Trophoblast cell (in vitro differentiated cells and primary cell): ENCODE measurements at regions not wholly inside any gene's neighbourhood (a gene's known extent, or its start where the extent isn't known, plus 50 kb on each side); places are given as distances from the start of the nearest gene placed in this dataset.
A peak's percentile ranks its signal among the peaks of the same experiment; 100 is the strongest.

Experiments
- DNase-seq, 2 donors: peaks; one replicate each; pipeline ENCODE4 v3.0.0-alpha.2; 2016
- H2AFZ ChIP-seq: 2 replicates; pipeline ENCODE4 v1.6.1; 2013; ENCODE audit warnings: low read length, moderate library complexity, mild to moderate bottlenecking; ENCODE audit not compliant: insufficient read depth, poor library complexity
- H2AK5ac ChIP-seq: 2 replicates; pipeline ENCODE4 v1.6.1; 2013; ENCODE audit warnings: mild to moderate bottlenecking, low read length
- H2BK120ac ChIP-seq: 2 replicates; pipeline ENCODE4 v1.6.1; 2013; ENCODE audit warnings: low read length, mild to moderate bottlenecking, moderate library complexity; ENCODE audit not compliant: insufficient read depth, poor library complexity
- H2BK12ac ChIP-seq: 2 replicates; pipeline ENCODE4 v1.6.1; 2013; ENCODE audit warnings: mild to moderate bottlenecking, low read length, moderate library complexity
- H2BK5ac ChIP-seq: 2 replicates; pipeline ENCODE4 v1.6.1; 2013; ENCODE audit warnings: low read length, low read depth, moderate library complexity, mild to moderate bottlenecking; ENCODE audit not compliant: poor library complexity
- H3K14ac ChIP-seq: 2 replicates; pipeline ENCODE4 v1.6.1; 2013; ENCODE audit warnings: mild to moderate bottlenecking, low read length
- H3K18ac ChIP-seq: 2 replicates; pipeline ENCODE4 v1.6.1; 2013; ENCODE audit warnings: mild to moderate bottlenecking, low read length
- H3K23ac ChIP-seq: 2 replicates; pipeline ENCODE4 v1.6.1; 2013; ENCODE audit warnings: low read length
- H3K27ac ChIP-seq: 2 replicates; pipeline ENCODE4 v1.5.1; 2013; ENCODE audit warnings: low read depth, mild to moderate bottlenecking, inconsistent platforms, low read length, moderate library complexity
- H3K27me3 ChIP-seq: 2 replicates; pipeline ENCODE4 v1.6.1; 2013; ENCODE audit warnings: inconsistent platforms, mild to moderate bottlenecking, low read length, moderate library complexity; ENCODE audit not compliant: insufficient read depth
- H3K36me3 ChIP-seq, 2 experiments: 1 replicate in 1 of 2; 2 replicates in 1 of 2; pipeline ENCODE4 v1.6.1; 2013; ENCODE audit warnings: low read length in 2 of 2, mild to moderate bottlenecking in 2 of 2, moderate library complexity in 1 of 2; ENCODE audit not compliant: insufficient read depth in 2 of 2, control insufficient read depth in 1 of 2
- H3K4ac ChIP-seq: 2 replicates; pipeline ENCODE4 v1.6.1; 2013; ENCODE audit warnings: low read depth, mild to moderate bottlenecking, low read length, moderate library complexity
- H3K4me1 ChIP-seq, 2 experiments: 1 replicate in 1 of 2; 2 replicates in 1 of 2; pipeline ENCODE4 v1.6.1; 2013; ENCODE audit warnings: low read length in 2 of 2, mild to moderate bottlenecking in 2 of 2, moderate library complexity in 1 of 2; ENCODE audit not compliant: insufficient read depth in 2 of 2, control insufficient read depth in 1 of 2
- H3K4me2 ChIP-seq: 2 replicates; pipeline ENCODE4 v1.6.1; 2013; ENCODE audit warnings: inconsistent platforms, mild to moderate bottlenecking, low read length, moderate library complexity
- H3K4me3 ChIP-seq: 2 replicates; pipeline ENCODE4 v1.5.1; 2013; ENCODE audit warnings: mild to moderate bottlenecking, low read depth, low read length, inconsistent platforms
- H3K79me1 ChIP-seq: one replicate; pipeline ENCODE4 v1.6.1; 2013; ENCODE audit warnings: low read length
- H3K79me2 ChIP-seq: 2 replicates; pipeline ENCODE4 v1.6.1; 2013; ENCODE audit warnings: low read length, mild to moderate bottlenecking; ENCODE audit not compliant: control insufficient read depth, insufficient read depth, poor library complexity
- H3K9ac ChIP-seq: 2 replicates; pipeline ENCODE4 v1.6.1; 2013; ENCODE audit warnings: mild to moderate bottlenecking, low read length
- H3K9me3 ChIP-seq: 2 replicates; pipeline ENCODE4 v1.6.1; 2013; ENCODE audit warnings: low read depth, mild to moderate bottlenecking, control low read depth, inconsistent platforms, low read length; ENCODE audit not compliant: insufficient read depth
- H4K12ac ChIP-seq: 2 replicates; pipeline ENCODE4 v1.6.1; 2013; ENCODE audit warnings: low read depth, mild to moderate bottlenecking, low read length, moderate library complexity
- H4K8ac ChIP-seq: 2 replicates; pipeline ENCODE4 v1.6.1; 2013; ENCODE audit warnings: low read depth, mild to moderate bottlenecking, low read length, moderate library complexity
- H4K91ac ChIP-seq: one replicate; pipeline ENCODE4 v1.6.1; 2013; ENCODE audit warnings: low read depth, mild to moderate bottlenecking, low read length, moderate library complexity
- WGBS: extraction: QIAGEN DNeasy Blood & Tissue Kit; methylation state at CpG from one replicate; pipeline ENCODE4 v1.1.7; 2013; ENCODE audit warnings: missing lambda C conversion rate; ENCODE audit not compliant: insufficient read length, insufficient coverage; ENCODE audit errors: extremely low coverage; 5-methylcytosine and 5-hydroxymethylcytosine counted together

- no peak overlapping the region for H2BK5ac ChIP-seq
- H3K4me1 ChIP-seq, result no peaks in the 10 kb centered on the region
- no peak overlapping the region for H3K4me2 ChIP-seq
- H3K23ac ChIP-seq, result no peak overlapping the region
- H3K14ac ChIP-seq, result no peak overlapping the region
- H3K18ac ChIP-seq, result no peak overlapping the region
- no peaks in the 10 kb centered on the region for H3K79me2 ChIP-seq
- no peak overlapping the region for H3K9ac ChIP-seq
- H4K12ac ChIP-seq, result no peak overlapping the region
- H3K36me3 ChIP-seq, result no peaks in the 10 kb centered on the region
- H2BK12ac ChIP-seq, result no peak overlapping the region
- H2BK120ac ChIP-seq, result no peak overlapping the region
- H3K9me3 ChIP-seq, result peaks cover 81% of the 10 kb centered on the region
- H3K79me1 ChIP-seq, result no peaks in the 10 kb centered on the region
- H4K91ac ChIP-seq, result no peak overlapping the region
- H3K4ac ChIP-seq, result no peak overlapping the region
- H3K4me3 ChIP-seq, result no peak overlapping the region
- H2AFZ ChIP-seq, result no peak overlapping the region
- no peak overlapping the region for H2AK5ac ChIP-seq
- no CpG with 5 or more reads among the region's 13 CpGs for WGBS
- H3K27ac ChIP-seq, result no peak overlapping the region
- no peak for DNase-seq
- no peaks in the 10 kb centered on the region for H3K27me3 ChIP-seq
- H4K8ac ChIP-seq, result no peak overlapping the region
Measured at GRCh38 chr13:19060311-19061002, 121.2 kb downstream of the TUBA3C start.

DNA sequence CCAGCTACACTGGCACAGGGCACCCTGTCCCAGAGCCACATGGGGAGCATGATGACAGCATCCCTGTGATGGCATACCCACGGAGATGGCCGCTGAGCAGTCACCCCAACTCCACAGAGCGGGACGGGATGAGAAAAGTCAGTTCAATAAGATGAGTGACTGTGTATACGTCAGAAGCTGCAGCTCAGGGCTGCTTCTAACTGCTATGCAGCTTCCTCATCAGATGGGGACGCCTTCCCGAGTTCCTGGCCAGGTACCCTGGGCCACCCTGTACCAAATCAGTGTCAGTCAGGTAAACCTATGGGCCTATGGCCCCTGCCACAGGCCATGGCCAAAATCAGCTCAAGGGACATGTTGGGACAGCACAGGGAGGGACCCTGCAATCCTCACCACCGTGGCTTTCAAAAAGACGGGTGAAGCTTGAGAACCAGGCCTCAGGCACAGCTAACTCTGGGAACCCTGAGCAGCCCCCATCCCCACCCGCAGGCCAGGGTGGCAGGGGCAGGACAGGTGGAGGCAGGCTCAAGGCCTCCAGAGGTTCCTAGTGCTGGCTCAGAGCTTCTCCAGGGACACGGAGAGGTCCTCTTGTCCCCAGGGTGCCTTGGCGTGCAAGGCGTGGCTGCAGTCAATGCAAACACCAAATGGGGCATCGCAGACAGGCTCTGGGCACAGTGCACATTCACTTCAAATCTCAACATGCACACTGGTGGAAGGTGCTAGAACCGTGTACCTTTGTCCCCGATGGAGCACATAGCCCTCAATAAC lies 122.4 kb downstream of the TUBA3C start:
- Histone ChIP-seq H3K23ac (no peak overlapping the region), H3K36me3 (no peaks in the 10 kb centered on the region), H3K27ac (no peak overlapping the region), H2AK5ac (no peak overlapping the region), H2BK12ac (no peak overlapping the region), H3K4ac (no peak overlapping the region), H2BK120ac (no peak overlapping the region), H3K14ac (no peak overlapping the region), H3K4me3 (no peak overlapping the region), H3K9me3 (peaks cover 83% of the 10 kb centered on the region), H4K12ac (no peak overlapping the region), H3K9ac (no peak overlapping the region), H2AFZ (no peak overlapping the region), H2BK5ac (no peak overlapping the region), H4K91ac (no peak overlapping the region), H3K79me2 (no peaks in the 10 kb centered on the region), H3K27me3 (no peaks in the 10 kb centered on the region), H3K4me2 (no peak overlapping the region), H3K18ac (no peak overlapping the region), H4K8ac (no peak overlapping the region), H3K4me1 (no peaks in the 10 kb centered on the region), H3K79me1 (no peaks in the 10 kb centered on the region)
- DNase-seq, result no peak
- WGBS, result no CpG with 5 or more reads among the region's 16 CpGs

DNA sequence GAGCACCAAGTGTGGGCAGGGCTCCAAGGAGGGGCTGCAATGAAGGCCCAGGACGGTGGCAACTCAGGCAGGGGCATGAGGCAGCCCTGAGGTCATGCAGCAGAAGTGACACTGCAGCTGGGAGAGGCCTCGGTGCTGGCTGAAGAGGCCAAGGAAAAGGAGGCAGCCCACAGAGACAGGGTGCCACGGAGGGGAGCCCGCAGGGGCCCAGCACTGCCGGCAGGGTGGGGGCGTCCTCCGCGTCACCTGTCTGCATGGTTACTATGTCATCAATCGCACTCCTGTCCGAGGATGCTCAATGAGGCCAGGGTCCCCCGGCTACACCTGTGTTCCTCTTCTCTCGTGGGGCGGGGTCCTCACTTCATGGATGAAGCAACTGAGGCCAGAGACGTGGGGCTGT lies 123.1 kb downstream of the TUBA3C start:
- Histone ChIP-seq H4K8ac (no peak overlapping the region), H2AFZ (no peak overlapping the region), H2BK12ac (no peak overlapping the region), H3K79me2 (no peaks in the 10 kb centered on the region), H4K91ac (no peak overlapping the region), H3K9ac (peak overlapping the region; percentile 33), H3K27ac (no peak overlapping the region), H3K27me3 (no peaks in the 10 kb centered on the region), H3K4ac (no peak overlapping the region), H2BK120ac (no peak overlapping the region), H3K79me1 (no peaks in the 10 kb centered on the region), H3K18ac (no peak overlapping the region), H3K36me3 (no peaks in the 10 kb centered on the region), H4K12ac (no peak overlapping the region), H2BK5ac (no peak overlapping the region), H2AK5ac (no peak overlapping the region), H3K4me1 (no peaks in the 10 kb centered on the region), H3K9me3 (peaks cover 87% of the 10 kb centered on the region), H3K14ac (no peak overlapping the region), H3K4me2 (no peak overlapping the region), H3K23ac (no peak overlapping the region), H3K4me3 (no peak overlapping the region)
- WGBS, result no CpG with 5 or more reads among the region's 14 CpGs
- no peak for DNase-seq

- no peak overlapping the region for H4K12ac ChIP-seq
- no peaks in the 10 kb centered on the region for H3K36me3 ChIP-seq
- no peak overlapping the region for H4K91ac ChIP-seq
- no peak overlapping the region for H2AFZ ChIP-seq
- H3K14ac ChIP-seq, result no peak overlapping the region
- no peak overlapping the region for H2BK12ac ChIP-seq
- H3K27me3 ChIP-seq, result no peaks in the 10 kb centered on the region
- H3K79me1 ChIP-seq, result no peaks in the 10 kb centered on the region
- no peaks in the 10 kb centered on the region for H3K4me1 ChIP-seq
- no peak overlapping the region for H3K27ac ChIP-seq
- H3K18ac ChIP-seq, result no peak overlapping the region
- DNase-seq, result no peak
- H2BK5ac ChIP-seq, result no peak overlapping the region
- H2AK5ac ChIP-seq, result no peak overlapping the region
- H3K4me3 ChIP-seq, result no peak overlapping the region
- H3K79me2 ChIP-seq, result no peaks in the 10 kb centered on the region
- H3K9ac ChIP-seq, result no peak overlapping the region
- H3K4ac ChIP-seq, result no peak overlapping the region
- H2BK120ac ChIP-seq, result no peak overlapping the region
- H3K4me2 ChIP-seq, result no peak overlapping the region
- H4K8ac ChIP-seq, result no peak overlapping the region
- H3K9me3 ChIP-seq, result peaks cover 89% of the 10 kb centered on the region
- H3K23ac ChIP-seq, result no peak overlapping the region
- no CpG with 5 or more reads among the region's 10 CpGs for WGBS
Measured at GRCh38 chr13:19057588-19058340, 123.9 kb downstream of the TUBA3C start.
